ENCODE measurements at regions not wholly inside any gene's neighbourhood (a gene's known extent, or its start where the extent isn't known, plus 50 kb on each side); places are given as distances from the start of the nearest gene placed in this dataset.

DNA sequence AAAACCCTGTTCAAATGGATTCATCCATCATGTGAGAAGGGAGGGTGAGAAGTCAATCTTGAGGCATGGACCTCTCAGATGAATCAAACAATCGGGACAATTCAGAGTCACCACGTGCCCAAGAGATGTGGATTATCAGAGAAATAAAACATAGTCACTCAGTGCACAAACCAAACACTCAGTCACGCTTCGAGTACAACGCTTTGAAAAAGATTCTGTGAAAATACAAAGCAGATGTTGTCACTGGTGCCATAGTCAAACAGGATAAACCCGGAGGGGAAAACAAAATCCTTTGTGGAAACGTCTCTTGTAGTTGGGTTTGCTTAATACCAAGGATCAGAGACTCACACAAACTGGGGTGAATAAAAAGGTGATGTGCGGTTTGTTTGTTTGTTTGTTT, 188.4 kb downstream of the RRAGC start:
- Histone ChIP-seq H3K27ac (no peak overlapping the region), H3K4me1 (no peaks in the 10 kb centered on the region), H3K4me3 (no peak overlapping the region), H3K27me3 (no peaks in the 10 kb centered on the region), H3K9me3 (peaks cover 0 to 11% (median 0%) of the 10 kb centered on the region in 4 donors), H3K36me3 (no peaks in the 10 kb centered on the region)
- DNase-seq (ENCODE audit: low spot score in 2 of 2): no peak
- TF ChIP-seq POLR2A (IDR thresholded peaks at IDR 0.05) (no peak), EP300 (IDR thresholded peaks at IDR 0.05) (no peak)
- TF ChIP-seq, protein P1, sequence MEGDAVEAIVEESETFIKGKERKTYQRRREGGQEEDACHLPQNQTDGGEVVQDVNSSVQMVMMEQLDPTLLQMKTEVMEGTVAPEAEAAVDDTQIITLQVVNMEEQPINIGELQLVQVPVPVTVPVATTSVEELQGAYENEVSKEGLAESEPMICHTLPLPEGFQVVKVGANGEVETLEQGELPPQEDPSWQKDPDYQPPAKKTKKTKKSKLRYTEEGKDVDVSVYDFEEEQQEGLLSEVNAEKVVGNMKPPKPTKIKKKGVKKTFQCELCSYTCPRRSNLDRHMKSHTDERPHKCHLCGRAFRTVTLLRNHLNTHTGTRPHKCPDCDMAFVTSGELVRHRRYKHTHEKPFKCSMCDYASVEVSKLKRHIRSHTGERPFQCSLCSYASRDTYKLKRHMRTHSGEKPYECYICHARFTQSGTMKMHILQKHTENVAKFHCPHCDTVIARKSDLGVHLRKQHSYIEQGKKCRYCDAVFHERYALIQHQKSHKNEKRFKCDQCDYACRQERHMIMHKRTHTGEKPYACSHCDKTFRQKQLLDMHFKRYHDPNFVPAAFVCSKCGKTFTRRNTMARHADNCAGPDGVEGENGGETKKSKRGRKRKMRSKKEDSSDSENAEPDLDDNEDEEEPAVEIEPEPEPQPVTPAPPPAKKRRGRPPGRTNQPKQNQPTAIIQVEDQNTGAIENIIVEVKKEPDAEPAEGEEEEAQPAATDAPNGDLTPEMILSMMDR (IDR thresholded peaks at IDR 0.05): no peak
- 40 to 57% methylated on average over 8 of the region's 8 CpGs for WGBS, 2 donors

DNA sequence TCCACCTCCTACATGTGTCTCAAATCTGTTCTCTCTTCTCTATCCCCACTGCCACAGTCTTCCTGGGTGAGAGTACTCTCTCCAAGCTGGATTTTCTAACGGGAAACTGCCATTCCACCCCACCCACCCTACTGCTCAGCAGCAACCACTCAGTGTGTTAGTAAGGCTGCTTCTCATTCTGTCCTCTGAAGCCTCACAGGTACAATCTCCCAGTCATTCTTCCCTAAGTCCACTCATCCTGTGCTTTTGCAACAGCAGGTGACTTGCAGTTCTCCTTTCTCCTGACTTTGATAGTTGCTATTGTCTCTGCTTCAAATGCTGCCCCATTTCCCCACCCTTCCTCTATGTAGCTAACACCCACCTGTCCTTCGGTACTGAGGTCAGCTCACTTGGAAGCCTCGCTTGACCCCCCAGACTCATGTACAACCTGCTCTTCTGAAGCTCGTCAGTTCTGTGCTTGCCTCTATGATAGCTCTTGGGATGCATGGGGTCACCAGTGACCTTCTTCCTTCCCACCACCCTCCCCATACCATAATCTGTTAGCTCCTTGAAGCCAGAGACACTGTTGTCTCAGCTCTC, 188.9 kb downstream of the RRAGC start:
- no peak for DNase-seq (ENCODE audit: low spot score in 2 of 2)
- 82 to 88% methylated on average over 4 of the region's 4 CpGs for WGBS, 2 donors
- no peaks in the 10 kb centered on the region for H3K36me3 ChIP-seq

DNA sequence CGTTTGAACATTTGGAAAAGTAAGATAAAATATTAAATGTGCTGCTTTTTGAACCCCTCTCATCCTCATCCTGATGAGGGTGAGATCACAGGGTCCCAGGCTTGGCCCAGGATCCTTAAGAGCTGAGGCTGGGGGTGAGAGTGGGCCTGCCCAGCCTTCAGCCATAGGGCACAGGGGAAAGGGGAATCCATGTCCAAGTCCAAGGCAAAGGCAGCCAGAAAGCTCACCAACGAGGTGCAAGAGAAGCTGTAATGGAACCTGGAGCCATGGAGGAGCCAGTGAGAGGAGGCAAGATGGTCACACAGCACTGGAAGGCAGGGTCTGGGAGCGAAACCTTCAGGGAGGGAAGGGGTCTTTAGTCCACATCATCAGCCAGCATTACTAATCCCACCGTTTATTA, 191.9 kb downstream of the RRAGC start:
- TF ChIP-seq EP300 (IDR thresholded peaks at IDR 0.05): no peak
- no peak for TF ChIP-seq POLR2A (IDR thresholded peaks at IDR 0.05)
- TF ChIP-seq, protein P1 (IDR thresholded peaks at IDR 0.05): no peak
- no peak overlapping the region for H3K27ac ChIP-seq
- H3K36me3 ChIP-seq: no peaks in the 10 kb centered on the region
- no peaks in the 10 kb centered on the region for H3K4me1 ChIP-seq
- WGBS, 2 donors: 59 to 77% methylated on average over 4 of the region's 4 CpGs
- no peak for DNase-seq (ENCODE audit: low spot score in 2 of 2)
- H3K4me3 ChIP-seq: no peak overlapping the region
- H3K27me3 ChIP-seq: no peaks in the 10 kb centered on the region
- H3K9me3 ChIP-seq: peaks cover 0 to 18% (median 1%) of the 10 kb centered on the region in 4 donors

More for the DNA sequence above, 188.9 kb downstream of the RRAGC start:
- Histone ChIP-seq H3K27me3 (no peaks in the 10 kb centered on the region), H3K4me1 (no peaks in the 10 kb centered on the region), H3K27ac (no peak overlapping the region), H3K4me3 (no peak overlapping the region), H3K9me3 (peaks cover 0 to 16% (median 0%) of the 10 kb centered on the region in 4 donors)
- no peak for TF ChIP-seq POLR2A (IDR thresholded peaks at IDR 0.05)
- TF ChIP-seq, protein P1 (IDR thresholded peaks at IDR 0.05): no peak
- no peak for TF ChIP-seq EP300 (IDR thresholded peaks at IDR 0.05)

DNA sequence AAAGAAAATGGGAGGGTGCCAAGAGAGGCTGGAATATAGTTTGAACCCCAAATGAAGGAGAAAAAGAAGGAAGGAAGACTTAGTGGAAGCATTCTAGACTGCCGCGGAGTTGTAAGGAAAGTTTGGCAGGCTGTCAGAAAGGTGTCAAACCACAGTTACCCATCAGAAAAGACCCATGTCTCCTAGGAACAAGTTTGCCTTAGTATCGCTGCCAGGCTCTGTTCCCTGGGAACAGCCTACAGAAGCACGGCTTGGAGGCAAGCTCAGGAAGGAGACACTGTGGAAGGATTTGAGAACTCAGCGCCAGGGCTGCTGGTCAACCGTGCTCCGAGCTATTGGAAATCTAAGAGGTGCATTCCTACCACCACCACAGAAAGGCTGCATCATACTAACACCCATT, 197.4 kb downstream of the RRAGC start:
- 76 to 83% methylated on average over 7 of the region's 7 CpGs for WGBS, 2 donors
- DNase-seq (ENCODE audit: low spot score in 2 of 2): no peak
- Histone ChIP-seq H3K27me3 (no peaks in the 10 kb centered on the region), H3K36me3 (no peaks in the 10 kb centered on the region), H3K4me3 (no peak overlapping the region), H3K9me3 (peaks cover 0 to 19% (median 1%) of the 10 kb centered on the region in 4 donors), H3K4me1 (no peaks in the 10 kb centered on the region), H3K27ac (no peak overlapping the region)
- TF ChIP-seq, protein P1 (IDR thresholded peaks at IDR 0.05): no peak
- TF ChIP-seq EP300 (IDR thresholded peaks at IDR 0.05) (no peak), POLR2A (IDR thresholded peaks at IDR 0.05) (no peak)

DNA sequence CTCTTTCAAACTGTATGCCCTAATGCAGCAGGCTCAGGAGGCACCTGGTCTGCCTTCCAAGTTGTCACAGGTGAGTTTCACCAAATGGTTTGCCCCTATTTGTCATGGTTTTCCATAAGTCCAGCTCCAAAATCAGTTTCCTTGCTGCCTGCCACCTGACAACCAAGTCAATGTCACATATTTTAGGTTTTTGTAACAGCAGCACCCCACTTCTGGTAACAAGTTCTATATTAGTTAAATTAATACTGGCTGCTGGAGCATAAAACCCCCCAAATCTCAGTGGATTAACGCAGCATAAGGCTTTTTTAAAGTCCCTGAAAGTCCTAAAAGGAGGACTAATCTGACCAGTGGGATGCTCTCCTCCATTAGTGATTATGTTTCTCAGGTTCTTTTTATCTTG, 200.7 kb downstream of the RRAGC start:
- TF ChIP-seq POLR2A (IDR thresholded peaks at IDR 0.05) (no peak), EP300 (IDR thresholded peaks at IDR 0.05) (no peak)
- TF ChIP-seq, protein P1 (IDR thresholded peaks at IDR 0.05): no peak
- Histone ChIP-seq H3K9me3 (peaks cover 0 to 13% (median 0%) of the 10 kb centered on the region in 4 donors), H3K4me3 (no peak overlapping the region), H3K4me1 (no peaks in the 10 kb centered on the region), H3K27ac (no peak overlapping the region), H3K36me3 (no peaks in the 10 kb centered on the region), H3K27me3 (no peaks in the 10 kb centered on the region)
- no peak for DNase-seq (ENCODE audit: low spot score in 2 of 2)
- WGBS, 2 donors: 70 to 77% methylated on average over 1 of the region's 1 CpG
